HG03558 (cell line): ENCODE measurements at regions not wholly inside any gene's neighbourhood (a gene's known extent, or its start where the extent isn't known, plus 50 kb on each side); places are given as distances from the start of the nearest gene placed in this dataset.
"Not testable (repeated sequence)": the region's sequence is repeated elsewhere in the genome, so short reads cannot be mapped to it uniquely, and the experiment has no call there.

Source experiments
- ATAC-seq: cut with Tn5 transposase; IDR thresholded peaks from one replicate; pipeline ENCODE4 v1.9.1; 2021; ENCODE audit warnings: moderate number of reproducible peaks; ENCODE audit not compliant: unreplicated experiment; ENCODE audit errors: extremely low read depth

DNA sequence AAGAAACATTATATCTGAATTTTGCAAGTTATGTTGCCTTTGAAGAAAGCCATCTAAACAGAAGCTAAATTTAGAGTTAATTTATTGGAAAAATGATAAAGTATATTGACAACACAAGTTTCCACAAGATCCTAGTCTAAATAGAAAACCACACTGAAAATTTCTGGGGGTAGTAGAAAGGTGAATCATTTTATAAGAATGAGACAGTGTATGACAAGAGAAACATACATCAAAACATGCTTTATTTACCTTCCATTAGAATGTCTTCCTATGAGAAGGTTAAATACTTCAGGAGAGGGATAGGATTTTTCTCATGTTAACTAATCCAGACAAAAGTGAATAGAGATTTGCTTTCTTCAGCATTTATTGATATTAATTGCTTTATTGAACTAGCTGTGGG, 1389.8 kb upstream of the ZEB2 start:
- ATAC-seq: no peak

GRCh38 chr2:145909175-145909755, 1389.3 kb upstream of the ZEB2 start:
- no peak for ATAC-seq

DNA sequence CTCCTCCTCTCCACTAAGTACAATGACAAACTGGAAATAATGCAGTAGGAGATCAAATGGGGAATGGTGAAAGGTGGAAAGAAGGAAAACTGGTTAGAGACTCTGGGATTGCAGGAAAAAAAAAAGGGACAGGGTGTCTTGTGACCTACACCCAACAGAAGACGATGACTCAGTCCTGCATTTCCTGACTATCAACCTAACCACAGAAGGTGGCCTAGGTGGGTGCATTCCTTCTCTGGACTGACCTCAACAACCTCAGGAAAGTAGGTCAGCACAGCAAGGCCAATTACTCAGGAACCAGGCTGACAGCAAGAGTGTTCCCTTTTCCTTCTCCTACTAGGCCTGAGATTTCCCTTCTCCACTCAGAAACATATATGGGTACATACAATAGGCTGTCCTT, 1386.4 kb upstream of the ZEB2 start:
- no peak for ATAC-seq

DNA sequence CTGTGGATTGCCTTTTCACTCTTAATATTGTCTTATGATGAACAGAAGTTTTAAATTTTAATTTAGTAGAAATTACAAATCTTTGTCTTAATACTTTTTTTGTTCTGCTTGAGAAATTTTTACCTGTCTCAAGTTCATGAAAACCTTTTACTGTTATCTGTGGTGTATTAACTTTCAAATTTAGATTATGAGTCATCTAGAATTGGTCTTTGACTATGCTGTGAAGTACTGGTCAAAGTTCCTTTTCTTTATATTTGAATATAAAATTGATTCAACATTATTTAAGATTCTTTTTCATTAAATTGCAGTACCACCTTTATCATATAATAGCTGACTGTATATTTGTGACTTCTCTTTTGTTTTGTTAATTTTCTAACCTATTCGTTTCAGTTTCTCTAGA, 1385.5 kb upstream of the ZEB2 start:
- ATAC-seq: no peak

- ATAC-seq: no peak
These were observed 1377.2 kb upstream of the ZEB2 start for GRCh38 chr2:145897151-145897550.

- ATAC-seq: no peak
These were observed 1368.0 kb upstream of the ZEB2 start for GRCh38 chr2:145887915-145888314.

DNA sequence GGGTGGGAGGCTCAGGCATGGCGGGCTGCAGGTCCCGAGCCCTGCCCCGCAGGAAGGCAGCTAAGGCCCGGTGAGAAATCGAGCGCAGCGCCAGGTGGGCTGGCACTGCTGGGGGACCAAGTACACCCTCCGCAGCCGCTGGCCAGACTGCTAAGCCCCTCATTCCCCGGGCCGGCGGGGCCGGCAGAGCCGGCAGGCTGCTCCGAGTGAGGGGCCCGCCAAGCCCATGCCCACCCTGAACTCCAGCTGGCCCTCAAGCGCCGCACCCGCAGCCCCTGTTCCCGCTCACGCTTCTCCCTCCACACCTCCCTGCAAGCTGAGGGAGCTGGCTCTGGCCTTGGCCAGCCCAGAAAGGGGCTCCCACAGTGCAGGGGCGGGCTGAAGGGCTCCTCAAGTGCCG, 1361.1 kb upstream of the ZEB2 start:
- ATAC-seq: not testable (repeated sequence)

GRCh38 chr2:145875016-145875415, 1355.1 kb upstream of the ZEB2 start:
- ATAC-seq: no peak

DNA sequence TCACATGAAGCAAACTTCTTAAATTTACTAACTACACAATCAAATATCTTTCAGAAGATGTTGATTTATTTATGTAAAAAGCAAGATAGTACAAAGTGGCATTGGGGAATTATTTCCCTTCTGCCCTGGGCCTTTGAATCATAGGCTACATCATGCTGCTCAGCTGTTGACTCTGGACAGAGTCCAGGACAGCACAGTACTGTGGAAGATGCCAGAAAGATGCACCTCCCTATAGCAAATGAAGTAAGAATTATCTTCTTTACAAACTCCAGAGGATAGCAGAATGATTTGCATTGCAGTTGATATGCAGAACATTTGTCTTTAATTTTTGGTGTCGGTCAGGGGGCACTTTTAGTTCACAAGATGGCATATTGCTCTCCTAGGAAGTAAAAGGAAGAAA, 1354.5 kb upstream of the ZEB2 start:
- no peak for ATAC-seq

DNA sequence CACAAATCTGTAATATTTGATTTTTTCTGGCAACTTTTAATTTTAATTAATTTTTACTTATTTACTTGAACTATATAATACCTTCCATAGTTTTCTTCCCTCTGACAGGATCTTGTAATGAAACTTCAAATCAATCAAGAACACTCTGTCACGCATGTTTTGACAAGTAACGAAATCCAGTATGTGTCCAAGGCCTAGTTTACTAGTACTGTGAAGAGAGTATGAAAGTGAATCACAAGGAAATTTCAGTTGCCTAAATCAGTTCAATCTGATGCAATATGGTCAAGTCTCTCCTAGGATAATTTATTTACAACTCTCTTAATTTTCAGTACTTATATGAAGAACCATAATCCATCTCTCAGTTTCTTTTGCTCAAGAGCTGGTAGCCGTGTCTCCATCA, 1344.6 kb upstream of the ZEB2 start:
- no peak for ATAC-seq

GRCh38 chr2:145861940-145862339, 1342.0 kb upstream of the ZEB2 start:
- no peak for ATAC-seq

GRCh38 chr2:145860083-145860482, 1340.2 kb upstream of the ZEB2 start:
- ATAC-seq: no peak

- no peak for ATAC-seq
These were observed 1335.2 kb upstream of the ZEB2 start for GRCh38 chr2:145855142-145855541.

DNA sequence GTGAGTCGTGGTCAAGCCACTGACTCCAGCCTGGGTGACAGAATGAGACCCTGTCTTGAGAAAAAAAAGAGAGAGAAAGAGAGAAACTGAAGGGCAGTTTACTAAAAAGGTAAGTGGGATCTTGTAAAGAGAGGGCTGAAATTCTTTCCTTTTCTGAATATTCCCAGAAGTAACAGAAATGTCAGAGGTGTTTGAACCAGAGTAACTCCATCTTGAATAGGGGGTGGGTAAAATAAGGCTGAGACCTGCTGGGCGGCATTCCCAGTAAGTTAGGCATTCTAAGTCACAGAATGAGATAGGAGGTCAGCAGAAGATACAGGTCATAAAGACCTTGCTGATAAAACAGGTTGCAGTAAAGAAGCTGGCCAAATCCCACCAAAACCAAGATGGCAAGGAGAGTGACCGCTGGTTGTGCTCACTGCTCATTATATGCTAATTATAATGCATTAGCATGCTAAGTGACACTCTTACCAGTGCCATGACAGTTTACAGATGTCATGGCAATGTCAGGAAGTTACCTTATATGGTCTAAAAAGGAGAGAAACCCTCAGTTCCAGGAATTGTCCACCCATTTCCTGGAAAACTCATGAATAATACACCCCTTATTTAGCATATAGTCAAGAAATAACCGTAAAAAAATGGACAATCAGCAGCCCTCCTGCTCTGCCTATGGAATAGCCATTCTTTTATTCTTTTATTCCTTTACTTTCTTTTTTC, 1334.3 kb upstream of the ZEB2 start:
- no peak for ATAC-seq

DNA sequence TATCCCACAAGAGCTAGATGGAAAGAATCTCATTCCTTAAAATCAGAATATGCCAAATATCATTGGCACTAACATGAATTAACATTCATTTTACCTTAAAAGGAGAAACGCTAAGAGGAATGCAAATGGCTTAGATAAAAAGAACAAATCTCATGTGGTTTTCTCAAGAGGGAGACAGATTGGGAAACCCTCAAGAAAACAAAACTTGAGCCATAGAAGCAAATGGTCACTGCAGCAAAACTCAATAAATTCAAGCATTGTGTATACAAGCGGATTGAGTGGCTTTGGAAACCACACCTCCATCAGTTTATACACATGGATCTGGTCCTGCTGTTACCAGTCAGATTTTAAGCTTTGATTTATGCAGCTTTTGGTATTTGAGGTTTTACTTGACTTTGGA, 1331.8 kb upstream of the ZEB2 start:
- ATAC-seq: no peak

GRCh38 chr2:145849466-145849865, 1329.5 kb upstream of the ZEB2 start:
- ATAC-seq: no peak

DNA sequence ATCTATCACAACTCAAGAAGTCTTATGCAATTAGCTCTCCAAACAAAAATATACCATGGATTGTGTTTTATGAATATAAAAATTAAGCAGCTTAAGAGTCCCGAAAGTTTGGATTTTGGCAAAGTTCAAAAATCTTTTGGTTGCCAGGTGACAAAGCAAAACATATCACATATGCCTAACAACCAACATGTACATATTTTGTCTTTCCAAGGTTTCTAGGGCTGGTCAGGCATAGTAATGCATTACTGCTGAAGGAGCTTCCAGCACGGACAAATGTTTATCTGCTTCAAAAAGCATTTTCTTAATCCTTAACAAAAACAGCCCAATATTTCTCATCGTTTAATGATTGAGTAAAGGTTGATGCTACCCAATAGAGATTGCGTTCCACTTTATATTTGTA, 1327.1 kb upstream of the ZEB2 start:
- no peak for ATAC-seq

DNA sequence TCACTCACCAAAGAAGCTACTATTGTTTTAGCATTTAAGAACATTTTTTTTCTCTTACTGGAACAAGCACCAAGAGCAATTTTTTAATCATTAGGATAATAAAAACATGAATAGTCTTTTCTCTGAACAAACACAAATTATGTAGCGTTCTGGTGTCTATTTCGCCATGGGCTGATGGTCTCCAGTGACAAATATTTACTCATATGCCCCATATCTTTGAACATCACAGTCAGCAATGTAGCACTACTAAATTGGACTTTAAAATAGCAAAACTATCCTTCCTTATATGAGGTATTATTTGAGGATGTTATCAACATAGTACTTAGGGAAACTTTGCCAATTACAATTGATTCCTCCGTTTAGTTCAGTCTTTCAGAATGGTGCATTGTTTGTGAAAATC, 1326.0 kb upstream of the ZEB2 start:
- no peak for ATAC-seq

DNA sequence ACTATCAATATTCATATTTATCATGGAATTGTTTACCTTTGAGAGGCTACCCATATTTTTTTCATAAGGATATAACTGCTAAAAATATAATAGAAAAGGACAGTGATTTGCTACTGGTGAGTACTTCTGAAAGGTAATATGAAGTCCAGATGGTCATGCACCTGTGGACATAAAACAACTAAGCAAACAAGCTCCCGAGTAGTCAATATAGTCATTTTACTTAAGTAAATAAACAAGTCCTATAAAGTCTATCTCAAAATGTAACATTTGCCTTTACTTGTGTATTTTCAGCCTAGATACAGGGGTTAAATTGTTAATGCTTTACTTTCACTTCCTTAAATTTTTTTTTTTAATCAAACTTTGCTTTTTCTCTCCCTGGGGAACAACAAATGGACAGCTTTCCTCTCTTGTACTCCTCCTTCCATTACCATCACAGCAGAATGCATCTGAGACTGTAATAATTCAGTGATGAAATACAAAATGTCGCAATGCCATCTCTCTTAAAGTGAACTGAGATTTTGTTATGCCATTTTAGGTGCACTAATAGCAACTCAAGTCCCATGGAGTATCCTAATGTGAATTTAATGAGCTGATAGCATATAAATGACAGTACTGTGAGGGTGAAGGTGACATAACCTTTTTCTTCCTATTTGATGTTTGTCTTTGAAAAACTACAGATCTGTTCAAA, 1325.4 kb upstream of the ZEB2 start:
- ATAC-seq: no peak

DNA sequence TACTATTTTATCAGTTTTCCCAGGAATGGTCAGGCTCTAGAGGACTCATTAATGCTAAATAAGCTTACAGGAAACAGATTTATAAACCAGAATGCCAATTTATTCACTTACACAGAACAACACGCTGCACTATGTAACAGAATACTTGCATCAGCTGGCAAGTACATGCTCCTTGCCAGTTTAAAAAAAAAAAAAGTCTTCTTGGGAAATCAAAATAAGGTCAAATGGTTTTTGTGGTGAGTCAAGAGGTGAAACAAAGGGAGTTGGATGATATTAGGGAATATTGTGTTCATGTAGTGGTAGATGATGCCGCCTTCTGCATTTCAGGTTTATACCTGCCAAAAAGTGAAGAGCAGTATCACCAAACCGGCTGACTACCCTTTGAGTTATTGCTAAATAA, 1322.1 kb upstream of the ZEB2 start:
- no peak for ATAC-seq

GRCh38 chr2:145836986-145837385, 1317.1 kb upstream of the ZEB2 start:
- no peak for ATAC-seq

GRCh38 chr2:145835665-145836064, 1315.7 kb upstream of the ZEB2 start:
- ATAC-seq: no peak
